IPS DF 4.7 (cell line): ENCODE measurements at regions not wholly inside any gene's neighbourhood (a gene's known extent, or its start where the extent isn't known, plus 50 kb on each side); places are given as distances from the start of the nearest gene placed in this dataset.

ENCODE experiments used
- DNase-seq: peaks from one replicate; pipeline ENCODE4 v3.0.0-alpha.2; 2013; ENCODE audit warnings: low spot score; ENCODE audit errors: extremely low read depth

DNA sequence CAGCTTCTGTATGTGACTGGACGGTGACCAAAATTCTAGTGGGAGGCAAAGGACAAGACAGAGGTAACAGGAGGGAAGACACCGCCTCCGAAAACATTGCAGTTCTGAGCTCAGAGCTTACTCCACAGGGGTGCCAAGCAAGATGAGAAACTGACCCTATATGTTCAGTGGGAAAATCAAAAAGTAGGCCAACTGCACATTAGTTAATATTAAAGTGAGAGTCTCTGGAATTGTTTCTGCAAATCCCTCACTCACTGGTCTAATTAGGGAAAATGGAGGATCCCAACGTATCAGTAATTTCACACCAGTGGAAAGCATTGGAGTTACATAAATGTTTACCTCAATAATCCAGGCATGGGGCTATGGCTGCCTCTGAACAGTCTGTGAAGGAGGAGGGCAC lies 313.3 kb upstream of the KCNH8 start:
- DNase-seq: no peak

DNA sequence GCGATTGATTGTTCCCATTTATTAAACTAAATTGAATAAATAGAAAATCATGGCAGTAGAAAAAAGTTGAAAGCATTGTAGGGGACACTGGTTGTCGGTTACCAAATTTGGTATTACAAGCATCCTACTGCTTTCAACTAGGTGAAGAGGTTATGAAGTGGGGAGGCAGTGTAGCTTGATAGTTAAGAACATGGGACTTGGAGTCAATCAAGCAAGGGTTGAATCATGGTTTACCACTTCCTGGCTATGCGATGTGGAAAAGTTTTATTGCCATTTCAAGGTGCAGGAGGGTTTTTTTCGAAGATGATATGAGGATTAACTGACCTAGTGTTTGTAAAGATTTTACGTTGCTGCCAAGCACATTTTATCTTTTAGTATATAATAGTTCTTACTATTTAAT lies 318.2 kb upstream of the KCNH8 start:
- DNase-seq: no peak

DNA sequence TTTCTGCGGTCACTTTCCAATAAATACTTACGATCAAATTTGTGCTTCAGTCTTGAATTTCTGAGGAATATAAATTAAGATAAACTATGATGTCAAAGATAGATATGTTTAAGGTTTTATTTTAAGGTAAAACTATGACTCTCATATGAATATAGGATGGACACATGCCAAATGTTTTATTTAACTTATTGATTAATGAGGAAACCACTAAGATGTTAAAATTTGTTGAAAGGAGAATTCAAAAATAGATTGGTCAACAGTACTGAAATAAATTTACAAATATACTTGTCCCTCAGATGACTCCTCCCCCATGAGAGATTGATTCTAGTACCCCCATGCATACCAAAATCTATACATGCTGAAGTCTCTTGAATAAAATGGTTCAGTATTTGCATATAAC lies 319.7 kb upstream of the KCNH8 start:
- DNase-seq: no peak

DNA sequence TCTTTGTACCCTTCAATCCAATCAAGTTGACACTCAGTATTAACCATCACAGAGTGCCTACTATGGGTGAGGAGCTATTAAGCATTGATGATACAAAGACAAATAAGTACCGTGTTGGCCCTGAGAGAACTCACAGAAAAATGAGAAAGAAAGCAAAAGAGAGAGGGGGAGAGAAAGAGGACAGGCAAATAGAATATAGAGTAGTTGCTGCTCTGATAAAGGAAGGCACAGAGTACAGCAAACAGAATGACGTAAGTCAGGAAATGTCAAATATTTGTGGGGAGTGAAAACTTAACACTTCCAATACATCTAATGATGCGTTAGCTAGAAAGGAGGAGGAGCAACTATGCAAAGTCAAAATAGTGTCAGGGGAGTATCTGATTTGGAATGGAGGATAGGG lies 320.6 kb upstream of the KCNH8 start:
- no peak for DNase-seq

DNA sequence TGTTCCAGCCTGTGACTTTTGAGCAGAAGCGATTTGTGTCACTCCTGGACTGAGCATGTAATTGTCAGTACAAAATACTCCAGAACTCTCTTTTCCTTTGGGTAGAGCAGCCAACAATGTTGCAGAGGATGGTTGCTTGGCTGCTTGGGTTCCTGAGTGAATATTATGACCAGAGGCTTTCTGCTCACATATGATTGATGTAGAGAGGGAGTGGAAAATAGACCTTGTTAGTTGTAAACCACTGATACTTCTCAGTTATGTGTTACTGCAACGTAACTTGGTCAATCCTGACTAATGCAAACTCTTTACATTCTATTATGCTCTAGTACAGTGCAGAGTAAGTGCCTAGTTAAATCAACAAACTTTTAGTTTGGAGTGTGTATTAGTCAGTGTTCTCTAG lies 322.6 kb upstream of the KCNH8 start:
- DNase-seq: no peak

DNA sequence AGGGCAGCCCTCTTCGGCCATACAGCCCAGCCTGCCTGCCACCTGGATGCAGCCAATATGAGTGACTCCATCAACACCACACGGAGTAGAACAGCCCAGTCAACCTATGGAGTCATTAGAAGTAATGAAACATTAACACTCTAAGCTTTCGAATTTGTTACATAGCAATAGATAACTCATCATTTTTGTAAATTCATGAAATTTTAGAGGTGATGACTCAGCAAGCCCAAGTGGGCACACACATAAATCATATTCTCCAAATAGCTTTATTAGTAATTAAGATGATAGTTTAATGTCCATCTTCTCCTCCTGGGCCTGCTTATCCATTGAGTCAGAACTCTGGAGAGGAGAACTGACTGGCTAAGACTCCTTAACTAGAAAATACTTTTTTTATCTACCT lies 335.0 kb upstream of the KCNH8 start:
- no peak for DNase-seq

DNA sequence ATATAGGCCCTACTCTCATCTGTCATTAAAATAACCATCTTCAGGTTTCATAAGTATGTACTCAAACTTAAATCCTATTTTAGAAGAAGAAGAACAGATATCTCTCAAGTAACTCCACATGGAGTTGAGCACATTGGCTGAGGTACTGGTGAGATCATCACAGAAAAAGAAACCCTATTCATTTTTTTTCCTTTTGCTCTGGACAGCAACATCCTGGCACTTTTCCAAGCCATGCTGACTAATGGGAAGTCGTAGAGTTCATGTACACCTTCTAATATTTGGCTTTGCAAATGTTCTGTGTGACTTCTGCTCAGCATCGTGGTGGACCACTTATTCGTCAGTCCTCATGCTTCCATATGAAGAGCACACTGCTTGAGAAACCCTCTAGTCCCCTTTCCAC lies 336.0 kb upstream of the KCNH8 start:
- DNase-seq: no peak

DNA sequence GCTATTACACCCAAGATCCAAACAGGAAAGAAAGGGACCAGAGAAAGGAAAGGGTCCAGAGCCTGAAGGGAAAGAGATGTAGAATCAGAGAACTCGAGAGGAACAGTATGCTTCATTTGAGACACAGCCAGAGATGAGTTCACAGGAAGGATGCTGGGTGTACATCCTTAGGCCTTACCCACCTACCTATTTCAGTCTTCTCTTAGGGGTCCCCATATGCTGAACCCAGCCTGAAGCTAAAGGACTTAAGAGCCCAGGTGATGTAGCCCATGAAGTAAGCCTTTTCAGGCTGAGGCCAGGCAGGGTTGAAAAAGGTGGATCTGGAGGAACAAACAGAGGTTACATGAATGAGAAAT lies 338.0 kb upstream of the KCNH8 start:
- no peak for DNase-seq

DNA sequence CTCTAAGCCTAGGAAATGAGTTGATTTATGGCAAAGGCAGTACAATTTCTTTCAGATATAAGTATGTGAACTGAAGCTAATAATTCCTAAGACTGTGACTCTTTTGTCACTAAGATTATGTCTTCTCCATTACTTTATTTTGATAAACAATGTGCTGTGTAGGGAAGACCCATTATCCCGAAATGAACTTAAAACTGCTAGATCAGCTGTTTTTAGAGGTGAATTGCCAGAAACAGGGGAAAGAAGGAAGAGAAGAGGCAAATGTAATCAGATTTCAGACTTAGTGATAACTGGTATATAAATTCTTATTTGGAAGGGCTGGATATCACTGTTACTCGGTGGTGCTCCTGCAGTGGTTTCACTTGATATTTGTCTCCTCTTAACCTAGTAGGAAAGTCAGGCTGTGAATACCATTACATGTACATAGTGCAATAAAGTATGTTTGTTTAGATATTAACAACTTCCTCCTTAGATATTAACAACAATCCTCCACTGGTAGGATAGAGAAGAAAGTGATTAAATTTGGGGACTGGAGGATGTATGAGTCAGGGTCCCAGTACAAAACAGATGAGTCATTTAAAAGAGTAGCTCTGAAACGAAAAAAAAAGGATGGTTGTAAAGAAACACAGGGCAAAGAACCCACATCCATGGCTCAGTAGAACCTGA lies 338.5 kb upstream of the KCNH8 start:
- no peak for DNase-seq

DNA sequence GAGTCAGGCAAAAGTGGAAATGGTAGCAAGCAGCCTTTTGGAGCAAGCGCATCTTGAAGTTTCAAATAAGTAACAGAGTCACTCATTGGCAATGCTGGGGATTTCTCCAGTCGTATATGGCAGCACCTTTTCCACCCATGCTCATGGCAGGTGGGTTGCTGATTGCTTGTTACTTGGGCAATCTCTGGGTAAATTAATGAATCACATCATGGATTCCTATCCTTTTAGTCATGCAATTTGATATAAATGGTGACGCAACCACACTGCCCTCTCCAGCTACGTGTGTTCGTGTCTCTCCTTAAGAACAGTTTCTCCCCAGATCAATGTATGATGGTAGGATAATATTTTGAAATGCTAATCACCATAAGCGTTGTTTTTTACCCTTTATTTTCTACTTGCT lies 339.9 kb upstream of the KCNH8 start:
- DNase-seq: no peak

DNA sequence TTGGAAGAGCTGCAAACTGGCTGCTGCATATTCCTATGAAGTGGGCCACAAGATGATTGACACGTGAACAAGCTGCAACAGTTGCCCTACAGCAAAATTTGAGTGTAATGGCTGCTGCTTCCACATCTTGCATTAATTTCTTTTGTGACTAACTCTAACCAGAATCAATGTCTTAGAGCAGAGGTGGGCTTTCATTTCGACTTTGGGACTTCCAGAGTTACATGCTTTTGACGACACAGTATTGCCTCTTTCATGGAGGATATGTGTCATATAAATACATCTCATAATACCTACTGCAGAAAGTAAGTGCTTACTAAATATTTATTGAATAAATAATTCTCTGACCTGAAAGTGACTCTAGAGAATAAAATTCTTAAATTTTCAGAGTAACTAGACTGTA lies 340.7 kb upstream of the KCNH8 start:
- DNase-seq: no peak

DNA sequence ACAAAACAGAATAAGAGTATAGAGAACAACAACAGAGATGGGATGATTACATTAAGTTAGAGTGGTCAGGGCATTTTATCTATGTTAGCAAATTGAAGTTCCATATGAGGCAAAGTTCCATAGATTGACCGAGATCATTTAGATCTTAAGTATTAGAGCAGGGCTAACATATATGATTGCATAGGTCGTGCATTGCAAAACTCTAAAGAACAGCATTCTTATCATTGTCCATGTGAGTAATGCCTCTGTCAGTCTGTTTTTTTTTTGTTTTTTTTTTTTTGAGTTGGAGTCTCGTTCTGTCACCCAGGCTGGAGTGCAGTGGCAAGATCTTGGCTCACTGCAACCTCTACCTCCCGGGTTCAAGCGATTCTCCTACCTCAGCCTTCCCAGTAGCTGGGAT lies 341.7 kb upstream of the KCNH8 start:
- DNase-seq: no peak

DNA sequence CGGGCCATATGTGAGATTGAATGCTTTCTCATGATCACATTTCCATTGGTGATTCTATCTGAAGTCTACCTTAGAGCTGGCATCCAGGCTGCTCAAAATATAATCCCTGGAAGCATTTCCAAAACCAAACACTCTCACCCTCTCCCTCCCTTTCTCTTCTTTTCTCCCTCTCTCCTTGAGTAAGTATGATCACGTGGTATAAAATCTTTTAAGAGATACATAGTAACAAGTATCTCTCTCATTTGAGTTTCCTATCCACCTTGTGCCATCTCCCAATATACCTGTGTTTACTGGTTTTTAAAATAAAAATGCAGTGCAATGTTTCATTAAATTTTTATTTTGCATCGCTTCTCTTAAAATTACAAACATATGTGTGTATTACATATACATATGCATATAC lies 350.9 kb upstream of the KCNH8 start:
- DNase-seq: no peak

DNA sequence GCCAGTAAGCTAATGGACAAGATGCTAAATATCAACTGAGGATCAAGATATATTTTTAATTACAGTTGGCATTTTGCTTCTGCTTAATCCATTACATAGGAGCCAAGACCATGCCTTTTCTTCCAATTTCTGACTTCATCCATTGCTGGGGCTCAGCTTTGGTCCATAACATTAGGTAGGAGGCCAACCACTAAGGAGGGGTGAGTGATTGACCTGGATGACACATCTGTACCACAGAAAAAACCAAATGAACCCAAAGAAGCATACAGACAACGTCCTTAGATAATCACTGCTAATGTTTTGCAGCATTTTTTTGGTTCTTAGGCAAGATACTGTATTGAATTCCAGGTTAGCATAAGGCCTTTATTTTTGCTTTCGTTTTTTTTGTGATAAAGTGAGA lies 353.2 kb upstream of the KCNH8 start:
- DNase-seq: no peak

DNA sequence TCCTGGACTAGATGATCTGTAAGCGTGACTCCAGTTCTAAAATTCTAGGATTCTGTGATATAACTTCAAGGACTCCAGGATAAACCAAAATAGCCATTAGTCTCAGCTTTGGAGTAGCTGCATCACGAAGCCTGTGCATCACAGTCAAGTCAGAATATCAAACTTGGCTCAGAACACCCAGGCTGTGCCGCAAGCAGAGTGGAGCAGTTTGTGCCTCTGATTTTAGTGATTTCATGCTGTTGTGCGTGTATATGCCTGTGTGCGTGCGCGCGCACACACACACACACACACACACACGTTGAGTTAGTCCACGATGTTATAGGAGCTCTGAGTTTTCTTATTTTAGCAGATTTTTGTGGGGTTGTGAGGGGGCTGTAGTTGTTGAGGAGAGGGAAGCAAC lies 356.6 kb upstream of the KCNH8 start:
- no peak for DNase-seq

DNA sequence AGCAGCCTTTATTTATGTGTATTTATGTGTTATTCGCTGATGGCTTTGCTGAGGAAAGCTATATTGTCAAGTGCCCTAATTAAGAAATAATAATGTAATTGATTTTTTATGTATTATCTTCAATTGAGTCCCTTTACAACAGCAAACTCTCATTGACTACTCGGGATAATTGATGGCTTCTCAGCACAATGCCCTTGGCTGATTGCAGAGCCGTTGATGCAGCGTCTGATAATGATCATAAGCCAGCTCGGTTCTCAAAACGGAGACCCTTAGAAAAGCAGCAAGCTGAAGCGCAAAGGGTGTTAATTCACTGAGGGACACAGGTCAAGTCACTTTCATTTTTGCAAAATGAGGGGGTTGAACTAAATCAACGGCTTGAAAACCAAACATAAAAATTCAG lies 357.1 kb upstream of the KCNH8 start:
- DNase-seq: no peak

DNA sequence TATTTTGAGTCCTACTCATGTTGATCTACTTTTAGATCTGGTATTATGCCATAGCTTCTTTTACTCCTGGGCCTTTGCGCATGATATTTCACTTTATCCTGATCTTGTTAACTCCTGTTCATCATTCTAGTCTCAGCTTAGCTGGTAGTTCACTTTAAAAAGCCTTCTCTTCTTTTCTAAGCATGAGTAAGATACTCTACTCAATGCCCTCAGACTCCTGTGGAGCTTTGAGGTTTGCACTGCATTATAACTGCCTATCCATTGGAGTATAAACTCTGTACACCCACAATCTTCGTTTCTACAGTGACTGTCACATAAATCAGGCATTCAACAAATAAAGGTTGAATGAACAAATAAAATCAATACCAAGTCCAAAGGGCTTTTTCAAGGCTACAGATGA lies 357.9 kb upstream of the KCNH8 start:
- DNase-seq: no peak

DNA sequence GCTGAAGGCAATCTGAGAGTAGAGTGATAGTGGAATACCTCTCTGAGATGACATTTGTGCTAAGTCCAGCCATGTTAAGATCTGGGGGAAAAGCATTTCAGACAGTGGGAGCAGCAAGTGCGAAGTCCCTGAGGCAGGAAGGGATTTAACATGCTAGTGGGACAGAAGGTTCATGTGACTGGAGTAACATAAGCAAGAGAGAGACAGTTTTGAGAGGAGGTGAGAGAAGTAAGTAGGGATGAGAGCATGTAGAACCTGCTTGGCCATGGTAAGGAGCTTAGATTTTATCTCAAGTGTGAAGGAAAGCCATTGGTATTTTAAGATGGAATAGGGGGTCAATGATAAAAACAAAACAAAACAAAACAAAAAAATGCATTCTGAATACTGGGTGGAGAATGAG lies 358.6 kb upstream of the KCNH8 start:
- no peak for DNase-seq

DNA sequence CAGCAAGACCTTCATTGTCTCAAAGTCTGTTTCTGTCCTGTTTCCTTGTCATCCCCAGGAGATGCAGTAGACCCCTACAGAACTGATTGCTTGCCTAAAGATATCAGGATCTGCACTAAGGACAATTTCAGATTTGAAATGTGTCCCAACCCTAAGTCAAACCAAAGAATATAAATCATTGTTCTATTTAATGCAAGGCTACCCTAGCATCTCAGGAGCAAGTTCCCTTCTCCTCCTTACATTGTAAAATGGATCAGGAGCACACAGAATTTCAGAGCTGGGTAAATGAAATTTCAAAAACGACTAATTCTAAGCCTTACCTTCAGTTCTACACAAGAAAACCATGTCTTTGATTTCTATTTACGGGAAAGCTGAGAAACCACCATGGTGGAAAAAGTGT lies 360.9 kb upstream of the KCNH8 start:
- DNase-seq: no peak

DNA sequence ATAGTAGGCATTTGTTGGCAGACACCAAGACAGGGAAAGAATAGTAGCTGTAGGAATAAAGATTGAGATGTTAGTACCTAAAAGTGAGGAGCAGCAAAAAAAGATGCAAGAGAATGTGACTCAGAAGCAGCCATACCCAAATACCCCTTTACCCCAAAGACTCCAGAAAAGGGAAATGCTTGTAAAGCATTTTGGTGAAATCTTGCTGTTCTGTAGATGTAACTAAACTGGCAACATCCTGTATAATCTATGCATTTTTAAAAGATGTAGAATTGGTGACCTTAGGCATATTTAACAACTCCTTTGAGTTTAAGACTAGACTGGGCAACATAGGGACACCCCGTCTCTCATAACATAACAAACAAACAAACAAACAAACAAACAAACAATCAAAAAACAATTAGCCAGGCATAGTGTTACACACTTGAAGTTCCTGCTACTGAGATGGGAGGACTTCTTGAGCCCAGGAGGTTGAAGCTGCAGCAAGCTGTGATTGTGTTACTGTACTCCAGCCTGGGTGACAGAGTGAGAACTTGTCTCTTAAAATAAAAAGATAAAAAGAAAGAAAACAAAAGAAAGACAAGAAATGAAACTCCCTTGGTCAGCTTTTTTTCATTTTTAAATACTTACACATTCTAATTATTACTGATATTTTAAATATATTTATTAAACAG lies 361.5 kb upstream of the KCNH8 start:
- DNase-seq: no peak

DNA sequence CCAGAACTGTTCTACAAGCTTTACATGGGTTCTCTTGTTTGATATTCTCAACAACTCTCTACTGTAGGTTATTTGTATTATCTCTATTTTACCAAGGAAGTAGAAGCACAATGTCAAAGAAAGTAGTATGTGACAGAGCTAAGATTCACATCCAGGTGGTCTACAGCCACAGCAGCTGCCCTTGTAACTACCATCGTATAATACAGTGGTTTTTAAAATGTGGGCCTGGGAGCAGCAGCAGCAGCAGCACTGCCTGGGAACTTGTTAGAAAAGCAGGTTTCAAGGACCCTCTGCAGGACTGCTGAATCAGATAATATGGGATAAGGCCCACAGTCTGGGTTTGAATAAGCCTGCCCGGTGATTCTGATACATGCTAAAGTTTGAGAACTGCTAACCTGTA lies 357.1 kb upstream of the SATB1 start:
- DNase-seq: no peak

DNA sequence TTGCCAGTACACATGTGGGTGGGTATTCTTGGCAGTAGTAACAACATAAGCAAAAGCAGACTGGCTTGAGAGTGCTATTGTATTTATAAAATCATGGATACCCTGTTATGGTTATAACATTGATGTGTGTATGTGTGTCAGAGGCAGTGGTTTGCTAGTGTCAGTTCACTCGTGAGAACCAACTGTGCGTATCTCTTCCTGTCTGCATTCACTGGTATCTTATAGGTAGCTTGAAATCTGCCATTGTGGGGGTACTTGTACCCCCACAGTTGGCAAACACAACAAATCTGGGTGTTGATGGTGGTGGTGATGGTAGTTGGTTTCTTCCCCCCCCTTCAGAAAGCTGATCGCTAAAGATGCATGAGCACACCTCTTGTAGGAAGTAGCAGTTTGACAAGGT lies 355.8 kb upstream of the SATB1 start:
- DNase-seq: no peak

DNA sequence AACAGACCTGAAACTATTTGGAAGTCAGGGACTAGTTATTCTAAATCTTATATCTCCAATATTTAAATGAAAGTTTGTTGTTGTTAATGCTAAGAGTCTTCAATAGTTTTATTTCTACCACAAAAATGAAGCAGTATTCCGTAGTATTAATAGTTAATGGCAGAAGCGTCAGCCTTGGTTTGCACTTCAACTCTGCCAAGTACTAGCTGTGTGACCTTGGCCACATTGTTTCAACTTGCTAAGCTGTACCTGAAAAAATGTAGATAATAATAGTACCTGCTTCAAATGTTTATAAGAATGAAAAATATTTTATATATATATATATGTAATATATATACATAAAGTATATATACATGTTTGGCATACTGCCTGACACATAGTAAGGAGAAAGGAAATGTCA lies 354.6 kb upstream of the SATB1 start:
- no peak for DNase-seq

DNA sequence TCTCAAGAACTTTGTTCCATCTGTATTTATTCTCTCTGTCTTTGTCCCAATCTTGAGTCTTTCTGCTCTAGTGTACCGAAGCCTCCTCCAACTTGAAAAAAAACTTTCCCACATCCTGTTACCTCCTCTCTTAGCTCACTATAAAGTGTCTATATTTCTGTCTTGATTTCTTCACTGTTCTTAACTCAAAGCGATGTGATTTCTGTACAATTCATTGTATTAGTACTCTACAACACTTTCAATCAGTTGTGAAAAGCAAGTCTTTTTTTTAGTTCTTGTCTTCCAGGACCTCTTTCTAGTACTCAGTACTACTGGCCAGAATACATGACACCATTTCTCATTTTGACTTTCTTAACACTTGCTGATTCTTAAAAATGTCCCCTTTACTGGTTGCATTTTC lies 353.5 kb upstream of the SATB1 start:
- DNase-seq: no peak
